T-helper 1 cell treated with Interleukin-12 subunit alpha and Interleukin-12 subunit beta and Interleukin-4 antibody, amounts not matched to agents 30 μg/mL and 1 μg/mL, for 36 hours (primary cell): ENCODE measurements at regions not wholly inside any gene's neighbourhood (a gene's known extent, or its start where the extent isn't known, plus 50 kb on each side); places are given as distances from the start of the nearest gene placed in this dataset.

Source experiments
- H3K27ac Mint-ChIP-seq: one replicate; pipeline ENCODE4 v1.8.0; 2021; ENCODE audit warnings: mild to moderate bottlenecking, mixed read lengths
- H3K27me3 Mint-ChIP-seq: one replicate; pipeline ENCODE4 v1.8.0; 2021; ENCODE audit warnings: low read depth, mixed read lengths
- H3K36me3 Mint-ChIP-seq: one replicate; pipeline ENCODE4 v1.8.0; 2021; ENCODE audit warnings: low read depth, mixed read lengths
- H3K4me1 Mint-ChIP-seq: one replicate; pipeline ENCODE4 v1.8.0; 2021; ENCODE audit warnings: low read depth, mixed read lengths
- H3K4me3 Mint-ChIP-seq: one replicate; pipeline ENCODE4 v1.8.0; 2021; ENCODE audit warnings: mild to moderate bottlenecking, moderate library complexity, mixed read lengths
- H3K9me3 Mint-ChIP-seq: one replicate; pipeline ENCODE4 v1.8.0; 2021; ENCODE audit warnings: mixed read lengths

- H3K4me1 Mint-ChIP-seq = peaks cover 13% of the 10 kb centered on the region
- H3K36me3 Mint-ChIP-seq = peaks cover 1% of the 10 kb centered on the region
- H3K27me3 Mint-ChIP-seq = peaks cover 5% of the 10 kb centered on the region
- H3K27ac Mint-ChIP-seq = no peak overlapping the region
- H3K4me3 Mint-ChIP-seq = no peak overlapping the region
- no peaks in the 10 kb centered on the region for H3K9me3 Mint-ChIP-seq
Measured at GRCh38 chr15:67009576-67010569, 55.5 kb upstream of the SMAD3 start.

DNA sequence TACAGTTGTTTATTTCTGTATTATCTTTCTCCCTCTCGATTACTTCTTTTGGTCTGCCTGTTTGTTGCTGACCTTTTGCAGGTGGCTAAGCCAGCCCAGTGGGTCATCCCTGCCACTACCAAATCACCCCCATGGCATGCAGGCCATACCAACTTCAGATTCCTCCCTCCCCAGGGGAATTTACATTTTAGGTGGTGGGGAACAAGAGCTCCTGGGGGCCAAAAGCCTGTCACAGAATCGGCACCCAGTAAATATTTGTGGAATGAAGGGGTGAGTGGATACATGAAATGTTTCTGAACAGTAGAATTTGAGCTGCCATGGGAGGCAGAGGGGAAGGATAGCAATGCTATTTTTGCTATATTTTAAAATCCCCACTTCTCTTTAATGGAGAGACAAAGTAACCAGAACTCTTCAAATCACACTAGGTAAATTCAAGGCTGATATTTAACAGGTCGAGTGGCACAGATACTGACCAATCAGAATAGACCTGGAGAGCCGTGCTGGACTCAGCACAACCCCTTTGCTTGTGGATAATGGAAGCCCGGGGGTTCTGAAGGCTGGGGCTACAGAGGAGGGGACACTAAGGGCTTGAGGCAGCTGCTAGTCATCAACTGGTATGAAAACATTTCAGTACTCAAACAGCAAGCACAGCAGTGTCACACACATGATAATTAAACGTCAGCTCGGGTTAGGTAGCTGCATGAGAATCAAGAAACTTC lies 54.3 kb upstream of the SMAD3 start:
- H3K27ac Mint-ChIP-seq = no peak overlapping the region
- no peak overlapping the region for H3K4me3 Mint-ChIP-seq
- peaks cover 13% of the 10 kb centered on the region for H3K4me1 Mint-ChIP-seq
- H3K36me3 Mint-ChIP-seq = peaks cover 1% of the 10 kb centered on the region
- H3K27me3 Mint-ChIP-seq = peaks cover 5% of the 10 kb centered on the region
- H3K9me3 Mint-ChIP-seq = no peaks in the 10 kb centered on the region

- no peak overlapping the region for H3K4me3 Mint-ChIP-seq
- no peaks in the 10 kb centered on the region for H3K9me3 Mint-ChIP-seq
- H3K4me1 Mint-ChIP-seq = peaks cover 13% of the 10 kb centered on the region
- H3K27ac Mint-ChIP-seq = no peak overlapping the region
- peaks cover 4% of the 10 kb centered on the region for H3K27me3 Mint-ChIP-seq
- H3K36me3 Mint-ChIP-seq = peaks cover 1% of the 10 kb centered on the region
Measured at GRCh38 chr15:67011617-67012005, 53.8 kb upstream of the SMAD3 start.

DNA sequence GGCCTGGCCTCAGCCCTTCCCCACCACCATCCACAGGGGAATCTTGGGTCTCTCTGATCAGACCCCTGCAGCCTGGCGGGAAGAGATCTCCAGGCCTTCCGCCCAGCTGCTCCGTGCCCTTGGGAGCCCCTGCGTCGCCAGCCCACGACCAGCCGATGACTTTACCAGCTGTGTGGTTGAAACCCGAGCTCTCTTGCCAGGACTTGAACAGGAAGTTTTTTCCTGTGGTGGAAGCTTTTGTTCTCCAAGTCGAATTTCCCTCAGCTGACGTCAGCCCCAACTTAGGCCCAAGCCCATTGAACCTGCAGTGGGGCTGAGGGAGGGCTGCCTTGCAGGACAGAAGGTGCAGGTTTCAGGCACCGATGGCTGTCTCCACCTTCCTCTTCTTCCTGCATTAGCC lies 51.7 kb upstream of the SMAD3 start:
- H3K4me3 Mint-ChIP-seq = no peak overlapping the region
- no peak overlapping the region for H3K27ac Mint-ChIP-seq
- H3K9me3 Mint-ChIP-seq = no peaks in the 10 kb centered on the region
- H3K36me3 Mint-ChIP-seq = peaks cover 3% of the 10 kb centered on the region
- peaks cover 6% of the 10 kb centered on the region for H3K27me3 Mint-ChIP-seq
- peaks cover 23% of the 10 kb centered on the region for H3K4me1 Mint-ChIP-seq
